Loucy (cell line): ENCODE measurements at regions not wholly inside any gene's neighbourhood (a gene's known extent, or its start where the extent isn't known, plus 50 kb on each side); places are given as distances from the start of the nearest gene placed in this dataset.

Source experiments
- H2AFZ ChIP-seq: fragments of 200-600 bp; sonication (generic); 2 replicates; pipeline ENCODE4 v1.6.0; 2016; ENCODE audit warnings: antibody characterized with exemption, mild to moderate bottlenecking, low read length, moderate library complexity
- H3F3A ChIP-seq: fragments of 200-600 bp; 2 replicates; pipeline ENCODE4 v1.6.0; 2016; ENCODE audit warnings: antibody characterized with exemption, low read depth, mild to moderate bottlenecking
- H3K27me3 ChIP-seq: fragments of 200-600 bp; sonication (generic); 2 replicates; pipeline ENCODE4 v1.6.1; 2014; ENCODE audit warnings: low read length, mild to moderate bottlenecking; ENCODE audit not compliant: insufficient read depth, poor library complexity, severe bottlenecking
- H3K36me3 ChIP-seq: fragments of 200-600 bp; sonication (generic); 2 replicates; pipeline ENCODE4 v1.6.1; 2016; ENCODE audit warnings: low read length; ENCODE audit not compliant: insufficient read depth
- H3K4me1 ChIP-seq: fragments of 200-600 bp; sonication (generic); 2 replicates; pipeline ENCODE4 v1.5.1; 2014; ENCODE audit warnings: low read length, mild to moderate bottlenecking; ENCODE audit not compliant: insufficient read depth, poor library complexity, severe bottlenecking
- H3K4me2 ChIP-seq: fragments of 200-600 bp; sonication (generic); 2 replicates; pipeline ENCODE4 v1.6.0; 2014; ENCODE audit warnings: antibody characterized with exemption, low read length, low read depth, mild to moderate bottlenecking; ENCODE audit not compliant: poor library complexity, severe bottlenecking
- H3K4me3 ChIP-seq: fragments of 200-600 bp; sonication (generic); 2 replicates; pipeline ENCODE4 v1.5.1; 2014; ENCODE audit warnings: low read length, mild to moderate bottlenecking, mixed read lengths; ENCODE audit not compliant: poor library complexity, severe bottlenecking
- H3K79me2 ChIP-seq: fragments of 200-600 bp; sonication (generic); 2 replicates; pipeline ENCODE4 v1.6.1; 2014; ENCODE audit warnings: low read length; ENCODE audit not compliant: insufficient read depth
- H3K9ac ChIP-seq: fragments of 200-600 bp; sonication (generic); 2 replicates; pipeline ENCODE4 v1.6.0; 2014; ENCODE audit warnings: mild to moderate bottlenecking, low read depth, low read length, moderate library complexity; ENCODE audit not compliant: poor library complexity, severe bottlenecking
- H3K9me2 ChIP-seq: fragments of 200-600 bp; sonication (generic); replicated peaks from 2 replicates; pipeline ENCODE4 v1.6.1; 2016; ENCODE audit warnings: low read depth, low read length, mixed read lengths
- H3K9me3 ChIP-seq: fragments of 200-600 bp; sonication (generic); 2 replicates; pipeline ENCODE4 v1.6.1; 2014; ENCODE audit warnings: mild to moderate bottlenecking, antibody characterized with exemption, low read length, low read depth; ENCODE audit not compliant: insufficient read depth
- H4K20me1 ChIP-seq: fragments of 200-600 bp; sonication (generic); 2 replicates; pipeline ENCODE4 v1.6.0; 2014; ENCODE audit warnings: antibody characterized with exemption, low read length, mild to moderate bottlenecking; ENCODE audit not compliant: insufficient read depth, poor library complexity, severe bottlenecking
- CTCF ChIP-seq: fragments of 200-600 bp; sonication (generic); conservative IDR thresholded peaks from 2 replicates; pipeline ENCODE4 v1.5.1; 2014; ENCODE audit warnings: mild to moderate bottlenecking, antibody characterized with exemption, low read length
- EZH2phosphoT487 ChIP-seq: fragments of 200-600 bp; IDR thresholded peaks from 2 replicates; pipeline ENCODE4 v1.6.1; 2018; ENCODE audit warnings: antibody characterized with exemption, mild to moderate bottlenecking, moderate library complexity, borderline replicate concordance

DNA sequence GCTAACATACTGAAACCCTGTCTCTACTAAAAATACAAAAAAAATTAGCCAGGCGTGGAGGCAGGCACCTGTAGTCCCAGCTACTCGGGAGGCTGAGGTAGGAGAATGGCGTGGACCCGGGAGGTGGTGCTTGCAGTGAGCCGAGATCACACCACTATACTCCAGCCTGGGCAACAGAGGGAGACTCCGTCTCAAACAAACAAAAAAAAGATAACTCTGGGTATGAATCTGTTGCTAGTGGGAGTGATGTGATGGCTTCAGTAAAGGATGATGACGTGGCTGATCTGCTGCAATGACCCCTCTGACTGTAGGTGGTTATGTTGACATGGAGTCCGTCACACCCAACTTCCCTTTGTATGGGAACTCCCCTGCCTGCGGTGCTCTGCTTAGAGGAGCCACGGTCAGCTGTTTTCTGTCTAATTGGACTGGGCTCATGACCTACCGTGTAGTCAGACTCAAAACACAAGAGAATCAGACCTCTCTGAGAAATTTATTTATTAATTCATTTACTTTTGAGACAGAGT, 59.1 kb upstream of the MED13L start:
- Histone ChIP-seq H3K4me2 (no peak overlapping the region), H3K79me2 (no peaks in the 10 kb centered on the region), H3K4me3 (no peak overlapping the region), H3K27me3 (no peaks in the 10 kb centered on the region), H2AFZ (no peak overlapping the region), H3K36me3 (no peaks in the 10 kb centered on the region), H3K9me3 (no peaks in the 10 kb centered on the region), H3K9me2 (no peaks in the 10 kb centered on the region), H4K20me1 (no peaks in the 10 kb centered on the region), H3K9ac (no peak overlapping the region), H3K4me1 (no peaks in the 10 kb centered on the region), H3F3A (no peaks in the 10 kb centered on the region)
- TF ChIP-seq EZH2phosphoT487 (no peak), CTCF (no peak)

GRCh38 chr12:116337312-116337711, 59.8 kb upstream of the MED13L start:
- H4K20me1 ChIP-seq, result no peaks in the 10 kb centered on the region
- no peaks in the 10 kb centered on the region for H3K79me2 ChIP-seq
- no peak overlapping the region for H2AFZ ChIP-seq
- H3F3A ChIP-seq, result no peaks in the 10 kb centered on the region
- no peaks in the 10 kb centered on the region for H3K36me3 ChIP-seq
- H3K27me3 ChIP-seq, result no peaks in the 10 kb centered on the region
- H3K9ac ChIP-seq, result no peak overlapping the region
- H3K4me3 ChIP-seq, result no peak overlapping the region
- H3K9me2 ChIP-seq, result no peaks in the 10 kb centered on the region
- H3K4me2 ChIP-seq, result no peak overlapping the region
- no peak for TF ChIP-seq EZH2phosphoT487
- no peak for TF ChIP-seq CTCF
- no peaks in the 10 kb centered on the region for H3K9me3 ChIP-seq
- no peaks in the 10 kb centered on the region for H3K4me1 ChIP-seq

- no peaks in the 10 kb centered on the region for H3F3A ChIP-seq
- no peak overlapping the region for H3K4me3 ChIP-seq
- H4K20me1 ChIP-seq, result no peaks in the 10 kb centered on the region
- H3K9me2 ChIP-seq, result no peaks in the 10 kb centered on the region
- no peaks in the 10 kb centered on the region for H3K79me2 ChIP-seq
- no peaks in the 10 kb centered on the region for H3K4me1 ChIP-seq
- H3K4me2 ChIP-seq, result no peak overlapping the region
- H3K27me3 ChIP-seq, result no peaks in the 10 kb centered on the region
- no peak overlapping the region for H3K9ac ChIP-seq
- H3K9me3 ChIP-seq, result no peaks in the 10 kb centered on the region
- TF ChIP-seq EZH2phosphoT487 (no peak), CTCF (no peak)
- H2AFZ ChIP-seq, result no peak overlapping the region
- no peaks in the 10 kb centered on the region for H3K36me3 ChIP-seq
Observed at GRCh38 chr12:116338064-116338846, 60.8 kb upstream of the MED13L start.
